ENCODE measurements at regions not wholly inside any gene's neighbourhood (a gene's known extent, or its start where the extent isn't known, plus 50 kb on each side); places are given as distances from the start of the nearest gene placed in this dataset.

DNA sequence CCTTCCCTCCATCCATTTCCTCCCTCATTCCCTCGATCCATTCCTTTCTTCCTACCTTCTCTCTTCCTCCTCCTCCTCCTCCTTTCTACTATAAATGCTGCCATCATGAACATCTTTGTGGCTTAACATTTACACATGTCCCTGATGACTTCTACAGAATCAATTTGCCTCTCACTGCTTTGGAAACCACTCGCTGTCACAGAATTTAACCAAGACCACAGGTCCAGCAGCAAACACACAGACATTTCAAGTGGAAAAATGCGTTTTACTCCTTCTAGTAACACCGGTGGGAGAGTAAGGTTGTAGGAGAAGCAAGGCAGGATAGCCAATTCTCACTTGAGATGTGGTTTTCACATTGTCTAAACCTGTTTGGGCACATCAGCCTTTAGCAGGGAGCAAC, 101.4 kb upstream of the LRIG1 start:
- Histone ChIP-seq H3K36me3 (ENCODE audit: control insufficient read depth in 3 of 3, insufficient read depth in 2 of 3, low read depth in 1 of 3, low read length in 3 of 3) (no peaks in the 10 kb centered on the region), H3K4me1 (ENCODE audit: control insufficient read depth in 3 of 3, insufficient read depth in 2 of 3, low read depth in 1 of 3, low read length in 2 of 3) (peaks cover 0 to 9% (median 0%) of the 10 kb centered on the region in 3 donors), H3K27ac (ENCODE audit: low read depth in 1 of 3, low read length in 2 of 3) (no peak overlapping the region), H3K9me3 (ENCODE audit: control insufficient read depth in 2 of 2, insufficient read depth in 1 of 2, low read depth in 1 of 2, low read length in 1 of 2) (no peaks in the 10 kb centered on the region), H3K27me3 (ENCODE audit: control insufficient read depth in 3 of 3, insufficient read depth in 3 of 3, low read length in 3 of 3) (no peaks in the 10 kb centered on the region), H3K4me3 (ENCODE audit: low read depth in 1 of 3, low read length in 3 of 3) (no peak overlapping the region)
- 82 to 93% (median 86%) methylated on average over 4 of the region's 4 CpGs for WGBS, 3 donors
- DNase-seq (no peak), FAIRE-seq (no peak)

DNA sequence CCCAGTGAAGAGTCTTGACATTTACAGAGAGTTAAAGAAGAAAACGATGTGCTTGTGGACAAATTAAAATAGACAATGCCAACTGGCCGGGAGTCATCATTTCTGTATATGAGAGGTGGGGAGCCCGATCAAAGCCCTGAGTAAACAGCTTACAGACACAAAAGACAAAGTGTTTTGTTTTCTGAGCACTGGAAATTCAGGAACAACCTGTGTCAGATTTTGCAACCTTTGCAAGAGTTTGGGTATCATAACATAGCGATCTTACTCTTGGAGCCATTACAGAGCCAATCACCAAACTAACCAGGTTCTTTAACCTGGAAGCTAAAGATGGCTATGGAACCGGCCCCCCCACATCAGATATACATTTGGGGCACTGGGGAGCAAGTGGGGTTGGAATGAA, 101.9 kb upstream of the LRIG1 start:
- DNase-seq (no peak), FAIRE-seq (no peak)
- H3K27me3 ChIP-seq (ENCODE audit: control insufficient read depth in 3 of 3, insufficient read depth in 3 of 3, low read length in 3 of 3), result no peaks in the 10 kb centered on the region
- WGBS, 3 donors, result 73 to 85% (median 74%) methylated on average over 5 of the region's 5 CpGs
- H3K4me3 ChIP-seq (ENCODE audit: low read depth in 1 of 3, low read length in 3 of 3), result no peak overlapping the region
- peaks cover 0 to 9% (median 0%) of the 10 kb centered on the region in 3 donors for H3K4me1 ChIP-seq (ENCODE audit: control insufficient read depth in 3 of 3, insufficient read depth in 2 of 3, low read depth in 1 of 3, low read length in 2 of 3)
- no peaks in the 10 kb centered on the region for H3K36me3 ChIP-seq (ENCODE audit: control insufficient read depth in 3 of 3, insufficient read depth in 2 of 3, low read depth in 1 of 3, low read length in 3 of 3)
- no peak overlapping the region for H3K27ac ChIP-seq (ENCODE audit: low read depth in 1 of 3, low read length in 2 of 3)
- H3K9me3 ChIP-seq (ENCODE audit: control insufficient read depth in 2 of 2, insufficient read depth in 1 of 2, low read depth in 1 of 2, low read length in 1 of 2), result no peaks in the 10 kb centered on the region

- no peaks in the 10 kb centered on the region for H3K27me3 ChIP-seq (ENCODE audit: control insufficient read depth in 3 of 3, insufficient read depth in 3 of 3, low read length in 3 of 3)
Observed at GRCh38 chr3:66603151-66603611, 102.4 kb upstream of the LRIG1 start.

DNA sequence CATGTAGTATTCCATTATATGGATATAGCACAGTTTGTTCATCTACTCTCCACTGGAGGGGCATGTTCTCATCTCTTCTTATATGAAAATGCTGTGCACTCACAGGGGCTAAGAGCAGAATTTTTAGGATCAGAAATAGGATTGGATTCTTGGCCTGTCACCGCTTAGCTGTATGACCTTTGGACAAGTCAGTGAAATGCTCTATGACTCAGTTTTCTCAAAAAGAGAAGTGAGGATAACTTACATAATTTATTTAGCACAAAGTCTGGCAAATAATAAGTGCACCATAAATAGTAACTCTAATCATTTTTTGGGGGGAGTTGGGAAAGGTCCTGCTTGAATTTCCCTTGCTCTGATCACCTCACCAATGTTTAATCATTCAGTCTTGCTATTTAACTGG, 103.7 kb upstream of the LRIG1 start:
- no peak overlapping the region for H3K4me3 ChIP-seq (ENCODE audit: low read depth in 1 of 3, low read length in 3 of 3)
- DNase-seq, result no peak
- no peaks in the 10 kb centered on the region for H3K36me3 ChIP-seq (ENCODE audit: control insufficient read depth in 3 of 3, insufficient read depth in 2 of 3, low read depth in 1 of 3, low read length in 3 of 3)
- WGBS, 3 donors, result 26 to 50% (median 48%) methylated on average over 1 of the region's 1 CpG
- no peak overlapping the region for H3K27ac ChIP-seq (ENCODE audit: low read depth in 1 of 3, low read length in 2 of 3)
- no peaks in the 10 kb centered on the region for H3K27me3 ChIP-seq (ENCODE audit: control insufficient read depth in 3 of 3, insufficient read depth in 3 of 3, low read length in 3 of 3)
- H3K9me3 ChIP-seq (ENCODE audit: control insufficient read depth in 2 of 2, insufficient read depth in 1 of 2, low read depth in 1 of 2, low read length in 1 of 2), result peaks cover 0 to 4% of the 10 kb centered on the region in 2 donors
- no peak for FAIRE-seq
- peaks cover 0 to 9% (median 0%) of the 10 kb centered on the region in 3 donors for H3K4me1 ChIP-seq (ENCODE audit: control insufficient read depth in 3 of 3, insufficient read depth in 2 of 3, low read depth in 1 of 3, low read length in 2 of 3)

More at GRCh38 chr3:66603151-66603611, 102.4 kb upstream of the LRIG1 start:
- H3K4me3 ChIP-seq (ENCODE audit: low read depth in 1 of 3, low read length in 3 of 3), result no peak overlapping the region
- no peaks in the 10 kb centered on the region for H3K36me3 ChIP-seq (ENCODE audit: control insufficient read depth in 3 of 3, insufficient read depth in 2 of 3, low read depth in 1 of 3, low read length in 3 of 3)
- no peak overlapping the region for H3K27ac ChIP-seq (ENCODE audit: low read depth in 1 of 3, low read length in 2 of 3)
- 64 to 74% (median 67%) methylated on average over 4 of the region's 4 CpGs for WGBS, 3 donors
- H3K4me1 ChIP-seq (ENCODE audit: control insufficient read depth in 3 of 3, insufficient read depth in 2 of 3, low read depth in 1 of 3, low read length in 2 of 3), result peaks cover 0 to 9% (median 0%) of the 10 kb centered on the region in 3 donors
- FAIRE-seq (no peak), DNase-seq (peak; percentile 57 to 75)
- H3K9me3 ChIP-seq (ENCODE audit: control insufficient read depth in 2 of 2, insufficient read depth in 1 of 2, low read depth in 1 of 2, low read length in 1 of 2), result no peaks in the 10 kb centered on the region

DNA sequence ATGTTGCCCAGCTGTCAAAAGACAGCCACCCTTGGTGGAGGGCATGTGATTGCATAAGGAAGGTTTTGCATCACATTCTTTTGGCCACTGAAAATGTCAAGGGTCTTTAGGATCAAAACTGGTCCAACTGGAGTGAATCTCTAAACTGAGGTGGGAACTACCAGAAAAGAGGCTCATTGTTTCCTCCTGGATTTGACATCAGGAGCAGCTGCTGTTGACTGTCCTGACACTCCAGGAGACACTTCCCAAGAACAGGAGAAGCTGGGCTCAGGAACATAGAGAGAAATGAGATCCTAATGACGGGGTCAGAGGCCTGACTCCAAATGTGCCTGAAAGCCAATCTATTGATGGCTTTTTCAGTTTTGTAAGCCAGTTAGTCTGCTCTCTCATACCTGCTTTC, 105.3 kb upstream of the LRIG1 start:
- no peak for FAIRE-seq
- H3K4me1 ChIP-seq (ENCODE audit: control insufficient read depth in 3 of 3, insufficient read depth in 2 of 3, low read depth in 1 of 3, low read length in 2 of 3), result peaks cover 0 to 9% (median 0%) of the 10 kb centered on the region in 3 donors

DNA sequence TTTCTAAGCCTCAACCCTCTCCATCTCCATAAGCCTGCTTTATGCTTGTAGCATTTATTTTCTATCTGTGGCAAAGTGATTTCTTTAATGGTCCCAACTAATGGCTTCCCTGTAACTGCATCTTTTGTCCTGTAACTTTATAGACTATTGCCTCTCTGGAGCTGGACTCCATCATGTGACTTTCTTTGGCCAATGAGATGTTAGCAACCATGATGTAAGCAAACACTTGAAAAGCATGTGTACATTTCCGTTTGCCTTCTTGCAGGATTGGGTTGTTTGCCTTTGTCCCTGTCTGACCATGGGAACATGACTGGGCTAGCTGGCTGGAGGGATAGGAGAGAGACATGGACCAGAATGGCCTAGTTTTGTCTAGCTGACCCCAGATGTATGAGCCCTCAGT, 106.0 kb upstream of the LRIG1 start:
- no peak for FAIRE-seq

More for the DNA sequence above, 105.3 kb upstream of the LRIG1 start:
- Histone ChIP-seq H3K27ac (ENCODE audit: low read depth in 1 of 3, low read length in 2 of 3) (no peak overlapping the region), H3K36me3 (ENCODE audit: control insufficient read depth in 3 of 3, insufficient read depth in 2 of 3, low read depth in 1 of 3, low read length in 3 of 3) (no peaks in the 10 kb centered on the region), H3K9me3 (ENCODE audit: control insufficient read depth in 2 of 2, insufficient read depth in 1 of 2, low read depth in 1 of 2, low read length in 1 of 2) (peaks cover 0 to 6% of the 10 kb centered on the region in 2 donors), H3K4me3 (ENCODE audit: low read depth in 1 of 3, low read length in 3 of 3) (no peak overlapping the region), H3K27me3 (ENCODE audit: control insufficient read depth in 3 of 3, insufficient read depth in 3 of 3, low read length in 3 of 3) (no peaks in the 10 kb centered on the region)
- no peak for DNase-seq
- WGBS, 3 donors, result 83 to 95% (median 93%) methylated on average over 1 of the region's 1 CpG

GRCh38 chr3:66609660-66610561, 109.1 kb upstream of the LRIG1 start:
- no peak overlapping the region for H3K27ac ChIP-seq (ENCODE audit: low read depth in 1 of 3, low read length in 2 of 3)
- DNase-seq (peak; percentile 34 to 50), FAIRE-seq (no peak)
- no peaks in the 10 kb centered on the region for H3K27me3 ChIP-seq (ENCODE audit: control insufficient read depth in 3 of 3, insufficient read depth in 3 of 3, low read length in 3 of 3)
- H3K36me3 ChIP-seq (ENCODE audit: control insufficient read depth in 3 of 3, insufficient read depth in 2 of 3, low read depth in 1 of 3, low read length in 3 of 3), result no peaks in the 10 kb centered on the region
- peaks cover 0 to 7% (median 0%) of the 10 kb centered on the region in 3 donors for H3K4me1 ChIP-seq (ENCODE audit: control insufficient read depth in 3 of 3, insufficient read depth in 2 of 3, low read depth in 1 of 3, low read length in 2 of 3)
- WGBS, 3 donors, result 69 to 78% (median 74%) methylated on average over 8 of the region's 8 CpGs
- H3K4me3 ChIP-seq (ENCODE audit: low read depth in 1 of 3, low read length in 3 of 3), result no peak overlapping the region
- peaks cover 0 to 6% of the 10 kb centered on the region in 2 donors for H3K9me3 ChIP-seq (ENCODE audit: control insufficient read depth in 2 of 2, insufficient read depth in 1 of 2, low read depth in 1 of 2, low read length in 1 of 2)

More for the DNA sequence above, 106.0 kb upstream of the LRIG1 start:
- peaks cover 0 to 9% (median 0%) of the 10 kb centered on the region in 3 donors for H3K4me1 ChIP-seq (ENCODE audit: control insufficient read depth in 3 of 3, insufficient read depth in 2 of 3, low read depth in 1 of 3, low read length in 2 of 3)
- H3K4me3 ChIP-seq (ENCODE audit: low read depth in 1 of 3, low read length in 3 of 3), result no peak overlapping the region
- H3K27me3 ChIP-seq (ENCODE audit: control insufficient read depth in 3 of 3, insufficient read depth in 3 of 3, low read length in 3 of 3), result no peaks in the 10 kb centered on the region
- H3K27ac ChIP-seq (ENCODE audit: low read depth in 1 of 3, low read length in 2 of 3), result no peak overlapping the region
- DNase-seq, result no peak
- H3K36me3 ChIP-seq (ENCODE audit: control insufficient read depth in 3 of 3, insufficient read depth in 2 of 3, low read depth in 1 of 3, low read length in 3 of 3), result no peaks in the 10 kb centered on the region
- 81 to 88% (median 85%) methylated on average over 1 of the region's 1 CpG for WGBS, 3 donors
- H3K9me3 ChIP-seq (ENCODE audit: control insufficient read depth in 2 of 2, insufficient read depth in 1 of 2, low read depth in 1 of 2, low read length in 1 of 2), result peaks cover 0 to 6% of the 10 kb centered on the region in 2 donors

DNA sequence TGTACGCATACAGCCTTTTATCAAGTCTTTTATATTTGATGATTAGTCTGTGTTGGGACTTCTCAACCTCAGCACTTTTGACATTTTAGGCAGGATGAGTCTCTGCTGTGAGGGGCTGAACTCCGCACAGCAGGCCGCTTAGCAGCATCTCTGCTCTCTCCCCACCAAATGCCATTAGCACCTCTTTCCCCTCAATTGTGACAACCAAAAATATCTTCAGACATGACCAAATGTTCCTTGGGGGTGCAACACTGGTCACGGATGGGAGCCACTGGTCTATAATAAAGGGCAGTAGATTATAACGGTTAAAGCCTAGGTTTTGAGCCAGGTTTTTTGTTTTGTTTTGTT, 109.7 kb upstream of the LRIG1 start:
- FAIRE-seq (no peak), DNase-seq (no peak)
- H3K36me3 ChIP-seq (ENCODE audit: control insufficient read depth in 3 of 3, insufficient read depth in 2 of 3, low read depth in 1 of 3, low read length in 3 of 3), result no peaks in the 10 kb centered on the region
- H3K4me3 ChIP-seq (ENCODE audit: low read depth in 1 of 3, low read length in 3 of 3), result no peak overlapping the region
- no peak overlapping the region for H3K27ac ChIP-seq (ENCODE audit: low read depth in 1 of 3, low read length in 2 of 3)
- 94 to 95% (median 94%) methylated on average over 5 of the region's 5 CpGs for WGBS, 3 donors
- H3K4me1 ChIP-seq (ENCODE audit: control insufficient read depth in 3 of 3, insufficient read depth in 2 of 3, low read depth in 1 of 3, low read length in 2 of 3), result peaks cover 0 to 7% (median 0%) of the 10 kb centered on the region in 3 donors
- peaks cover 0 to 6% of the 10 kb centered on the region in 2 donors for H3K9me3 ChIP-seq (ENCODE audit: control insufficient read depth in 2 of 2, insufficient read depth in 1 of 2, low read depth in 1 of 2, low read length in 1 of 2)
- no peaks in the 10 kb centered on the region for H3K27me3 ChIP-seq (ENCODE audit: control insufficient read depth in 3 of 3, insufficient read depth in 3 of 3, low read length in 3 of 3)

Measured in small intestine (tissue), 7 donors.